Osteocyte (in vitro differentiated cells): ENCODE measurements at regions not wholly inside any gene's neighbourhood (a gene's known extent, or its start where the extent isn't known, plus 50 kb on each side); places are given as distances from the start of the nearest gene placed in this dataset.

Experiments
- DNase-seq: peaks from one replicate; pipeline ENCODE4 v3.0.0; 2021; ENCODE audit warnings: mixed read lengths; ENCODE audit not compliant: unreplicated experiment; ENCODE audit errors: extremely low spot score
- H3K27ac Mint-ChIP-seq: one replicate; pipeline ENCODE4 v1.8.0; 2021; ENCODE audit warnings: mild to moderate bottlenecking, mixed read lengths; ENCODE audit not compliant: unreplicated experiment
- H3K27me3 Mint-ChIP-seq: one replicate; pipeline ENCODE4 v1.8.0; 2021; ENCODE audit warnings: mixed read lengths; ENCODE audit not compliant: unreplicated experiment
- H3K36me3 Mint-ChIP-seq: one replicate; pipeline ENCODE4 v1.8.0; 2021; ENCODE audit warnings: mixed read lengths; ENCODE audit not compliant: unreplicated experiment
- H3K4me1 Mint-ChIP-seq: one replicate; pipeline ENCODE4 v1.8.0; 2021; ENCODE audit warnings: mixed read lengths; ENCODE audit not compliant: unreplicated experiment
- H3K4me3 Mint-ChIP-seq: one replicate; pipeline ENCODE4 v1.8.0; 2021; ENCODE audit warnings: mild to moderate bottlenecking, moderate library complexity, mixed read lengths; ENCODE audit not compliant: unreplicated experiment
- H3K9me3 Mint-ChIP-seq: one replicate; pipeline ENCODE4 v1.8.0; 2021; ENCODE audit warnings: mixed read lengths; ENCODE audit not compliant: unreplicated experiment
- TF ChIP-seq, protein P1 (sequence below): fragments of 200-600 bp; sonication (generic); IDR thresholded peaks from 2 replicates; pipeline ENCODE4 v1.5.0; 2021; ENCODE audit warnings: antibody characterized with exemption, mild to moderate bottlenecking, moderate library complexity

DNA sequence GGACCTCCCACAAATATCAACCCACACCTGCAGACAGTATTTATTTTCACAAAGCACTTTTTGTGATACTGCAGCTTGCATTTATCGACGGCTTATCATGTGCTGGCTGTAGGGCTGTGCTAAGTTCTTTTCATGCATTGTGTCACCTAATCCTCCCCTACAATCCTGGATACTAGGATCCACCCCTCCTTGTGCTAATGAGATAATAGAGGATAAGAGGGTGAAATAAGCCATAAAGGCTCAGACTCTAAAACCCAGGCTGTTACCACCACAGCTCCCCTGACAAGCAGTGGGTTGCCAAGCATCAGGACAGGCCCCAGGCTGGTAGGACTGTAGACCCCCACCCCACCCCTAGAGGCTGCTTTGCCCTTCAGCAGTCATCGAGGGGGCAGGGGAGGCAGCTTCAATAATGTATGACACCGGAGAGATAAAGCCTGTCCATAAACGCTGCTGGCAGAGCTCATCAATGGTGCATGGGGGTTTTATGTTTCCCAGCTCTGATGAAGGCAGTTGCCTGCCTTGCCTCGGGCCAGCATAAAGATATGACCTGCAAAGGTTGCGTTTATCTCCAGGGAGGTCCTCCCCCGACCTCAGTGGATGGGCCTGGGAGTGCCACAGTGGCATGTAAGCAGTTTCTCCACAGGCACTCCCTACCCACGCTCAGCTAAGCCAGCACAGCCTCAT, 73.9 kb upstream of the C16orf82 start:
- H3K27ac Mint-ChIP-seq: no peak overlapping the region
- no peaks in the 10 kb centered on the region for H3K27me3 Mint-ChIP-seq
- no peaks in the 10 kb centered on the region for H3K9me3 Mint-ChIP-seq
- no peaks in the 10 kb centered on the region for H3K4me1 Mint-ChIP-seq
- H3K4me3 Mint-ChIP-seq: no peak overlapping the region
- TF ChIP-seq, protein P1, sequence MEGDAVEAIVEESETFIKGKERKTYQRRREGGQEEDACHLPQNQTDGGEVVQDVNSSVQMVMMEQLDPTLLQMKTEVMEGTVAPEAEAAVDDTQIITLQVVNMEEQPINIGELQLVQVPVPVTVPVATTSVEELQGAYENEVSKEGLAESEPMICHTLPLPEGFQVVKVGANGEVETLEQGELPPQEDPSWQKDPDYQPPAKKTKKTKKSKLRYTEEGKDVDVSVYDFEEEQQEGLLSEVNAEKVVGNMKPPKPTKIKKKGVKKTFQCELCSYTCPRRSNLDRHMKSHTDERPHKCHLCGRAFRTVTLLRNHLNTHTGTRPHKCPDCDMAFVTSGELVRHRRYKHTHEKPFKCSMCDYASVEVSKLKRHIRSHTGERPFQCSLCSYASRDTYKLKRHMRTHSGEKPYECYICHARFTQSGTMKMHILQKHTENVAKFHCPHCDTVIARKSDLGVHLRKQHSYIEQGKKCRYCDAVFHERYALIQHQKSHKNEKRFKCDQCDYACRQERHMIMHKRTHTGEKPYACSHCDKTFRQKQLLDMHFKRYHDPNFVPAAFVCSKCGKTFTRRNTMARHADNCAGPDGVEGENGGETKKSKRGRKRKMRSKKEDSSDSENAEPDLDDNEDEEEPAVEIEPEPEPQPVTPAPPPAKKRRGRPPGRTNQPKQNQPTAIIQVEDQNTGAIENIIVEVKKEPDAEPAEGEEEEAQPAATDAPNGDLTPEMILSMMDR: no peak
- DNase-seq: no peak
- no peaks in the 10 kb centered on the region for H3K36me3 Mint-ChIP-seq

DNA sequence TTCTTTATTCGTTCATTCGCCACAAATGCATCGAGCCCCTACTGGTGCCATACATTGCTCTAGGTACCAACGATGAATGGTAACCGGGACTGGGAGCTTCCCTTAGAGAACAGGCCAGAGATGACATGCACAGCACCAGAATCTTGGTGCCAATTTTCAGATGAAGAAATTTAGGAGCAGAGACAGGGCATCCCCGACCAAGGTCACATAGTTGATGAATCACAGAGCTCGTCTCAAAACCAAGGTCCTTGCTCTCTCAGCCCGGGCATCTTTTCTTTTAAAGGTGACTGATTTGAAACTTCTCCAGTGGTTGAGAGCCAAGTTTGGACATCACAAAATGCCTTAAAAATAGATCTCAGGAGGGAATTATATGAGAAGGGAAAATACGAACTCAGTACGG, 73.2 kb upstream of the C16orf82 start:
- Mint-ChIP-seq H3K4me1 (no peaks in the 10 kb centered on the region), H3K36me3 (no peaks in the 10 kb centered on the region), H3K4me3 (no peak overlapping the region), H3K27ac (no peak overlapping the region), H3K9me3 (no peaks in the 10 kb centered on the region), H3K27me3 (no peaks in the 10 kb centered on the region)
- TF ChIP-seq, protein P1: no peak
- no peak for DNase-seq

DNA sequence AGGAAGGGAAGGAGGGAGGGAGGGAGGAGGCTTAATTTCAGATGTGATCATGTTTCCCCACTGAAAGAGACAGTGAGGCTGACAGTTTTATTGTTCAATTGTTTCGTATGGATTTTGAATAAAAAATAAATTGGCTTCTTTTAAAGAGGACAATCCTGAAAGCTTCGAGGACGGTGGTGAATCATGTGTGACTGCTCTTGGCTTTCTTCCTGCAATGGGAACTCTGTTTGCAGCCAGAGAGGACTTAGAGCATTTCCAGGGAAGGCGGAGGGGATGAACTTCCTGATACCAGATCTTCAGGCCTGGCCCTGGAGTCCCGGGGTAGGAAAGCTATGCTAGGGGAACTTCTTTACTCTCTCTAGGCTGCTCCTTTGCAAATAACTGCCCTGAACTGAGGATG, 72.8 kb upstream of the C16orf82 start:
- no peak overlapping the region for H3K4me3 Mint-ChIP-seq
- DNase-seq: no peak
- TF ChIP-seq, protein P1: no peak
- H3K36me3 Mint-ChIP-seq: no peaks in the 10 kb centered on the region
- no peaks in the 10 kb centered on the region for H3K9me3 Mint-ChIP-seq
- H3K4me1 Mint-ChIP-seq: no peaks in the 10 kb centered on the region
- no peak overlapping the region for H3K27ac Mint-ChIP-seq
- H3K27me3 Mint-ChIP-seq: no peaks in the 10 kb centered on the region

DNA sequence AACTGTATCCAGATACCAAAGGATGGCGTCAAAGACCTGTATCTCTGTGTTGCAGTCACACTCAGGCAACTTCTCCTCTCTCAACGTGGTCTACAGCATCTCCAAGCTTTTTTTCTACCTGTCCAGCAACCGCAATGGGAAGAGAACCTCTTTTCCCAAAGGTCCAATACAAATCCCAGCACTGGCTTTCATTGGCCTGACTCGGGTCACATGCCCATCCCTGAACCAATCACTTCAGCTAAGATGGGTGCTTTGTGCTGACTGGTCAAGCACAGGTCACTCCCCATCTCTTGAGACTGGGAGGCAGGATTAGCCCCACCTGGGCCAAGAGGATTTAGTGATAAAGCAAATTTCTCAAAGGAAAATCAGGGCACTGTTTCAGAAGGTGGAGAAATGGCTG, 71.2 kb upstream of the C16orf82 start:
- Mint-ChIP-seq H3K36me3 (no peaks in the 10 kb centered on the region), H3K27ac (no peak overlapping the region), H3K4me1 (no peaks in the 10 kb centered on the region), H3K9me3 (no peaks in the 10 kb centered on the region), H3K4me3 (no peak overlapping the region), H3K27me3 (no peaks in the 10 kb centered on the region)
- TF ChIP-seq, protein P1: no peak
- DNase-seq: no peak

DNA sequence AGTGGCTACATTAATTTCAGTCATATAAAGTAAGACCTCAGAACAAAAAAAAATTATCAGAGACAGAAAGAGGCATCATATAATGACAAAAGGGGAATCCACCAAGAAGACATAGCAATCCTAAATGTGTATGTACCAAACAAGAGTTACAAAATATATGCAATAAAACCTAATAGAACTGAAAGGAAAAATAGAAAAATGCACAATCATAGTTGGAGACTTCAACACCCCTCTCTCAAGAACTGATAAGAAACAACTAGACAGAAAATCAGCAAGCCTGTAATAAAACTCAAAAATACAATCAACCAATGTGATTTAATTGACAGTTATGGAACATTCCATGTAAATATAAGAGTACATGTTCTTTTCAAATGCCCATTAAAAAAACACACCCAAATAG, 61.3 kb upstream of the C16orf82 start:
- Mint-ChIP-seq H3K27me3 (no peaks in the 10 kb centered on the region), H3K27ac (no peak overlapping the region), H3K4me1 (no peaks in the 10 kb centered on the region), H3K4me3 (no peak overlapping the region), H3K36me3 (no peaks in the 10 kb centered on the region), H3K9me3 (no peaks in the 10 kb centered on the region)
- TF ChIP-seq, protein P1: no peak
- DNase-seq: no peak
